Neural progenitor cell (in vitro differentiated cells): ENCODE measurements at regions not wholly inside any gene's neighbourhood (a gene's known extent, or its start where the extent isn't known, plus 50 kb on each side); places are given as distances from the start of the nearest gene placed in this dataset.

ENCODE experiments used
- EZH2 ChIP-seq: fragments of 200-600 bp; sonication (generic); IDR thresholded peaks from 2 replicates; pipeline ENCODE4 v1.6.1; 2017; ENCODE audit warnings: antibody characterized with exemption, mild to moderate bottlenecking, moderate library complexity
- TF ChIP-seq, protein P1 (sequence below): fragments of 200-600 bp; sonication (generic); IDR thresholded peaks from 2 replicates; pipeline ENCODE4 v1.5.1; 2017; ENCODE audit warnings: antibody characterized with exemption, mild to moderate bottlenecking

DNA sequence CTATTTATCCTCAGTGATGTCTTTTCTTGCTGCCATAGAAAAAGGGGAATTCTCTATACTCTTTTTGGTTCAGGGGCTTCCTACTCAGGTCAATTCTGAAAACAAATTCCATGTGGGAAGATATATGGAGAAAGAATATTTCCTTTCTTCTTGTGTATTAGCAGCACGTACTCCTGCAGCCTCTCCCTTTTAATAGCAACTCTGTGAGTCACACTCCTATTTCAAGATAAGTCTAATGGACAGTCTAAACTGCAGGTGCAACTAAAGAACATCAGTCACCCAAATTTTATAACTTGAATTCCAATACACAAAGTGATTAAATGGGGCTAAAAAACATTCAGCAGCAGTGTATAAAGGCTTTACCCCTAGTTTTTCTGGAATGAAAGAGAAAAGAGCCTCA, 942.2 kb downstream of the CNTNAP5 start:
- TF ChIP-seq, protein P1, sequence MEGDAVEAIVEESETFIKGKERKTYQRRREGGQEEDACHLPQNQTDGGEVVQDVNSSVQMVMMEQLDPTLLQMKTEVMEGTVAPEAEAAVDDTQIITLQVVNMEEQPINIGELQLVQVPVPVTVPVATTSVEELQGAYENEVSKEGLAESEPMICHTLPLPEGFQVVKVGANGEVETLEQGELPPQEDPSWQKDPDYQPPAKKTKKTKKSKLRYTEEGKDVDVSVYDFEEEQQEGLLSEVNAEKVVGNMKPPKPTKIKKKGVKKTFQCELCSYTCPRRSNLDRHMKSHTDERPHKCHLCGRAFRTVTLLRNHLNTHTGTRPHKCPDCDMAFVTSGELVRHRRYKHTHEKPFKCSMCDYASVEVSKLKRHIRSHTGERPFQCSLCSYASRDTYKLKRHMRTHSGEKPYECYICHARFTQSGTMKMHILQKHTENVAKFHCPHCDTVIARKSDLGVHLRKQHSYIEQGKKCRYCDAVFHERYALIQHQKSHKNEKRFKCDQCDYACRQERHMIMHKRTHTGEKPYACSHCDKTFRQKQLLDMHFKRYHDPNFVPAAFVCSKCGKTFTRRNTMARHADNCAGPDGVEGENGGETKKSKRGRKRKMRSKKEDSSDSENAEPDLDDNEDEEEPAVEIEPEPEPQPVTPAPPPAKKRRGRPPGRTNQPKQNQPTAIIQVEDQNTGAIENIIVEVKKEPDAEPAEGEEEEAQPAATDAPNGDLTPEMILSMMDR, result no peak
- TF ChIP-seq EZH2, result no peak
